Midbrain (tissue), 1 donor: ENCODE measurements at regions not wholly inside any gene's neighbourhood (a gene's known extent, or its start where the extent isn't known, plus 50 kb on each side); places are given as distances from the start of the nearest gene placed in this dataset.

Experiments used
- DNase-seq: peaks from one replicate; lab custom pipeline; 2025; lab: John Stamatoyannopoulos, UW

DNA sequence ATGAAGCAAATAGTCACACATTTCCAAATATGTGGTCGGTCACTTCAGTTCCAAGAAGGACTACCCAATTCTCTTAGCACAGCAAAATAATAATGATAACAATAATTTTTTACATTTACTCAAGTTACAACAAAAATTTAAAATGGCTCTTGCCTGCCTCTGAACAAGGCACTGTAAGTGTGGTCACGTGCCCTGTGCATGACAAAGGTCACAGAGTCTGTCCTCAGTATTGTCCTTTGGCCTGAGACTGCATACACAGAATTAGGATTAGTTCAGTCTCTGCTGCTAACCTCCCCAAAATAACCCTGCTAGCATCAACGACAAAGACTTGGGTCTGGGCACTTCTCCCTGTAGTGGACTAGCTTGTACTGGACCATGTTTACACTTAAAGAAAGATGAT is 297.1 kb upstream of the DUSP10 start:
- DNase-seq = no peak

DNA sequence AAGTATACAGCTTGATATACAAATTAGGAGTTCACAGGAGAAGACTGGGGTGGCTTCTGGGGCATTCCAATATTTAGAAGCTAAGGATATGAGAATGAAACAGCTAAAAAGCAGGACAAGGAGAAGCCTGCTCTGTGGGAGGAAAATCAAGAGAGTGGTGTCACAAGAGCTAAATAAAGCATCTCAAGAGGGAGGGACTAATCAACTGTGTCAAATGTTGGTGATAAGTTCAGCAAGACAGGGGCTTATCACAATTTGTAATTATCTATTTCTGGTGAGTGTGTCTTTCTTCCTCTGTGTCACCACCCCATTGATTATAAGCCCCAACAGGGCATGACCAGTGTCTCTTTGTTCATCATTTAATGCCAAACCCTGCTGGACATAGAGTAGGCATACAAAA is 295.8 kb upstream of the DUSP10 start:
- no peak for DNase-seq

DNA sequence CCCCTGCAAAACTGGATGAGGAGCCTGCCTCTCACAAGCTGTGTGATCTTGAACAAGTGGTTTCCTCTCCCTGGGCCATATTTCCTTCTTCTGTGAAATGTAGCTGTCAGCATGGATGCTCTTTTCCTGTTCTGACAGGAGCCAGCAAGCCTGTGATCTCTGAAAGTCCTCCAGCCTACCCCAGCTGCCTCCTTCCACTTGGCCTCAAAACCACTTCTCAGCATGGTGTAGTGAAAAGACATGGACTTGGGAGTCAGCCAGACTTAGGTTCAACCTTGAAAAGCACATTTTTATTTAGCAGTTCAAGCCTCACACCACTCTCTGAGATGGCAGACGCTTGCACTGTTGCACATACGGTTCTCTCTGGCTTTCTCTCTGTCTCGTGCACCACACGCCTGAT is 292.9 kb upstream of the DUSP10 start:
- no peak for DNase-seq

- DNase-seq = no peak
Observed at GRCh38 chr1:222033450-222033849, 291.6 kb upstream of the DUSP10 start.

DNA sequence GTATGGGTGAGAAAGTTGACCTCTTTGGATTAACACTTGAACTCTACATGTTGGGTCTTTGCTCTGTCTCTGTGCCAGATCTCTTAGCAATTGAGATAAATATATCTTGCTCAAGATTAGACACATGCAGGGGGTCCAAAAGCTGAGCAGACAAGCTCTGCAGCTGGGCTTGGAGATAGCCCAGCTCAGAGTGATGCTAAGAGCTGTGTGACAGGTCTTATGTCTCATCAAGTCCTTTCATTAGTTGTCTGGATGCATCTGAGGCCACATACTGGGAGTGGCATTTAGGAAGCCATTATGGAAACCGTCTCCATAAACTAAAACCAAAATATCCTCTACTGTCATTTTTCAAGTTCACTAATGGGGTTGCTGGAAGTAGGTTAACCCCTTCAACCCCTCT is 289.4 kb upstream of the DUSP10 start:
- no peak for DNase-seq

GRCh38 chr1:222028676-222029075 is 286.8 kb upstream of the DUSP10 start:
- no peak for DNase-seq

DNA sequence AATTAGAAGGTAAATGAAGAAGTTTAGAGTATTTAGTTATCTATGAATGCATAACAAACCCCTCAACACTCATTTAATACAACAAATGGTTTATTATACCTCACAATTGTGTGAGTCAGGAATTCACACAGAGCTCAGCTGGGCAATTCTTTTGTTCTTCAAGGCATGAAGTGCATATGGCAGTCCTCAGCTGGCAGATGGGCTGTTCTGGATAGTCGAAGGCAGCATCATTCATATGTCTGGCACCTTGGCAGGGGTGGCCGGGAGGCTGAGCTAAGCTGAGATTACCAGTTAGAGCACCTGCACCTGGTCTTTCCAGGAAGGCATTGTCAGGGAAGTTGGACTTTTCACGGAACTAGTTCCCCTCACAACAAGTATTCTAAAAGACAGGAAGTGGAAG is 286.2 kb upstream of the DUSP10 start:
- no peak for DNase-seq

DNA sequence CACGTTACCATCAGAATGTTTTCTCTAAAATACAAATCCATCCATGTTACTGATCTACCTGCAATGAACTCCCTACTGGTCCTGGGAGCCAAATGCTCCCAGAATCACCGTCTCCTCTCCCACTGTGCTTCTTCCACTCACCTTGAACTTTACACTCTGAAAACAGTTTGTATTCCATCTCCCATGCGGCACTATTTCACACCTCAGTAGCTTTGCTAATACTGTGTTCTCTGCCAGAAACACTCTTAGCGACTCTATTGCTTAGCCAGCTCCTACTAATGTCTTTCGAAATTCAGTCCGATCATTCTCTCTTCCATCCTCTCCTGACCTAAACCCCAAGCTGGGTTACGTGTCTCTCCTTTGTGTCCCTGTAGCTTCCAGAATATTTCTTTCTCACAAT is 284.4 kb upstream of the DUSP10 start:
- no peak for DNase-seq

DNA sequence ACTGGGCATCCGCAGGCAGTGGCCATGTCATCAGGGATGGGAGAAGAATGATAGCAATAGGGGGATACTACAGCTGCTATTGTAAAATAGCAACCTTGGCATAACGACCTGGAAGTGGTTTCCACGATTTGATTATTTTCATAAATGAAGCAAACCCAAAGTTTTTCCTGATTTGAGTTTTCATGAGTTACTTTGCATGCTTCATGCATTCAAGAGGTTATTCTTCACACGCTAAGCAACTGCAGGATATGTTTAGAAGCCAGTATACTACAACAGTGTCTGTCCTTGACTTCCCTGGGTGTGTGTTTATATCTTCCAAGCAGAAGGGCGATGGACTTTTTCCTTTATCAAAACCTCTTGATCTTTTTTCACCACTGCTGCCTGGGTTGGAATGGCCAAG is 281.1 kb upstream of the DUSP10 start:
- DNase-seq = no peak

DNA sequence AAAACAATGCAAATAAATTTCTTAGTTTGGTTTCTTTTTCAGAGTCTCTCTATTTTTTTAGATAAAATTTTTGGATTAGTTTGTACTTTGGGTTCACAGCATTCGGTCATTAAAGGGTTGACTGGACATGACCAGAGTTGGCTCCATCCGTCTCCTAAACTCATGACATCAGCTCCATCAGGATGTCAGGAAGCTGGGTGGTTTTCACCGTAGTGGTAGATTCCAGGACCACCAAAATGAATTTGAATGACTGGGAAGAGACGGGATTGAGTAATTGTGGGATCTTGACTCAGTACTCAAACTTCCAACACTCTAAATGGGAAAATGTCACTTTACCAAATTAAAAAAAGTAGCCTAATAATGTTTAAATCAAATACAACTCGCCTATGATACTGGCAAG is 279.2 kb upstream of the DUSP10 start:
- DNase-seq = no peak

DNA sequence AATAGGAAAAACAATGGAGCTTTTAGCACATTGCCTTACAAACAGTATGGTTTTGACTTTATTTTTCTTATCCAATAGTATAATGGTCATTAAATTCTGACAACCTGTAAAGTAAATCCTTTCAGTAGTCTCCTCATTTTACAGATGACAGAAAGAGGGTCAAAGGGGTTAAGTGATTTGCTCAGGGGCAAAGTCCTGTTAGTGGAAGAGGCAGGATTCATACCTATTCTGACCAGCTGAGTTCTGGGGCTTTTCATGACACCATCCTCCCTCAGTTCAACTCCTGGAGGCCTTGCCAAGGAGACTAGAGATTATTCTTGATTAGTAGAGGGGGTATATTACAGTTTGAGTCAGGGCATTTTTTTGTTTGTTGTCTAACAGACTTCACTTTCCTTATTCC is 278.7 kb upstream of the DUSP10 start:
- no peak for DNase-seq

- DNase-seq = no peak
Observed at GRCh38 chr1:222019029-222019428, 277.1 kb upstream of the DUSP10 start.

DNA sequence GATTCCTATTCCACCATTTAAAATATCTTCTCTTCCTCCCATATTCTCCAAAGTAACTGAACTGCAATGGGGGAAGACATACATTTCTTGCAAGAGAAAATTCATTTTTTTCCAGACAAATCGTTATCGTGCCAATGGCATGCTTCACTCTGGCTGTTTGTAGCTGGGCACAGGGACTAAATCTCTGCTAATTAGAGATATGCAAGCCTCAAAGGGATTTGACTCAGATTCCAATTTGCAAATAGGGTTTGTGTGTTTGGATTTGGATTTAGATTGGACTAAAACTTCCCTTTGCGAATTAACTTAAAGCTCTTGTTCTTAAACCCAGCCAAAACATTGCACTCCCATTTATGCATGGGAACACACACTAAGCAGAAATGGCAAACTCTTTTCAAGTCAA is 276.2 kb upstream of the DUSP10 start:
- DNase-seq = no peak

DNA sequence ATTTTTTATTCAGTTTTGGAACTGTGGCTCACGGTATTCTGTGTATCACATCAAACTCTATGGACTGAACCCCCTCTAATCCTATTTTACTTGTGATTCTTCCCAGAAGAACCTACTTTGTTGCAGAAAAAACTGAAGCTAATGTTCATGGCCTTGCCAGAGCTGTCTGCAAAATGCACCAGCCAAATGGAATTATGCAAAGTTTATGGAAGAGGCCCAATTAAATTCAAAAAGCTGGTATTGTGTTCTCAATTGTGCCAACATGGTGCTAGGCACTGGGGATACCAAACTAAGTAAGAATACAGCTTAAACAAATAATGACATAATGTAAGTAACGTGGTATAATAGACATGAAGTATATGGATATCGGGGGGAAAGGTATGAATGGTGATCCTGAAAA is 273.8 kb upstream of the DUSP10 start:
- no peak for DNase-seq

DNA sequence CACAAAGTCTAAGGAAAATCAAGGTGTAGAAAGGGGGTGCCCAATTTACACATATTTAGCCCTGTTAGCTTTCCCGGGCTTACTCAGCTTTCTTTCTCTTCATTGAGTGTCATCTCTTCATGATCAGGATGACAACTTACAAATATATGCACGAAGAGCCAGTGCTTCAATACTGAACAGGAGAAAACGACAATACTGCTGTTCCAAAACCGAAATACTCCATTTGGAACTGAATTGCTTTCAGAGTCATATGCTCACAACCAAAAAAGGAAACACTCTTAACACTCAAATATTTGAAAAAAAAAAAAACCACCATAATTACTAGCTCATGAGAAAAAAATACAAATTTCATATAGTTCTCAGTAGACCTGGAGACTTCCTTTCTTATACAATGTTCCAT is 272.1 kb upstream of the DUSP10 start:
- DNase-seq = no peak

DNA sequence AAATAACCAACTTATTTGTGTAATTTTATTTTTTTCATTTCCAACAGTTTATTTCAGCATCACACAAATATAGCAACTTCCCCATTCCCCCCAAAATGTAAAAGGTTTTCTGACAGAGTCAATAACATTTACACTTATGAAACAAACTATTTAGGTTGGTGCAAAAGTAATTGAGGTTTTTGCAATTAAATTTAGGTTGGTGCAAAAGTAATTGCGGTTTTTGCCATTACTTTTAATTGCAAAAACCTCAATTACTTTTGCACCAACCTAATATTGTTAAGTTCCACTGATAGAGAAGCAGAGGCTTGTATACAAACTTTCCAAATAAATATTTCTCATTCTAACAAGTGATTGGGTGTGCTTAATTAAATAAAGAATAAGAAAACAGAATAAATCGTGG is 270.9 kb upstream of the DUSP10 start:
- no peak for DNase-seq

DNA sequence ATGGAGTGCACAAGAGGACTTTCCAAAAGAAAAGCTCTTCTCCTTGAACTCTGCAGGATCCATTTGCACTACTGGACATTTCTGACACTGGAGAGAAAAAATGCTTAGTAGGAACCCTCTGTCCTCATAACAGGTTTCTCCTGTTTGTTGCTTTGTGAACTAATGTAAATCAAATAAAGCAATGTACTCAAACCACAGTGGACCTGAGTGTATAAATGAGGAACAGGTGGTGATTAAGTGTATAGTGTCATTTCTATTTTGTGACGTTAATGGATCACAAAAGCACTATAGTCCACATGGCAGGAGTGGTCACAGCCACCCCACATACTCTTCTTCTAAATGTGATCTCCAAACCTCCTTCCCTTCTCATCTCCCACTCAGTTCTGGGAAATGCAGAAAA is 268.4 kb upstream of the DUSP10 start:
- no peak for DNase-seq

DNA sequence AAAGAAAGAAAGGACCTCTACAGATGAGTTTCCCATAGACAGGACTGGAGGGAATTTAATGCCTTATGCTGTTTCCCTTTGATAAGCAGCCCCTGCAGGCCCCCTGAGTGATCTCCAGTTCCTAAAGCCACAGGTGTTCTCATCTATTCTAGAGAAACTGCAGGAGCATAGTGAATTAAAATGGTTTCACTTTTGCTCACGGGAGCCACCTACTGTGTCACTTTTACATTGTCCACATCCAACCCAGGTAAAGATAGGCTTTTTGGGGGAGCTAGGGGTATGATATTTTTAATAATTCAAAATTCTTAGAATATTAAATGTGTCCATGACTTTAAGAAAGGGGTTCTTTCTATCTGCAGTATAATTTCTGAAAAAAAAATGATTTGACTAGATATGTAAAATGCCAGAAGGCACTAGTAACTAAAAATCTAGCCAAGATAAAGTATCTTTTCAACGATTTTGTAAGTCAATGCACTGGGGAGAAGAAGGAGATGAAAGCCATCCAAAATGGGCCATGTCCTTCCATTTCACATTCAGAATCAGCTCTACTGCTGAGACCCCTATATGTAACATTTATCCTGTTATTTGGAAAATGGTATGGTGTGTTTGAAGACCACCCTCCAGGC is 267.3 kb upstream of the DUSP10 start:
- DNase-seq = no peak

GRCh38 chr1:222006715-222007114 is 264.8 kb upstream of the DUSP10 start:
- DNase-seq = no peak

DNA sequence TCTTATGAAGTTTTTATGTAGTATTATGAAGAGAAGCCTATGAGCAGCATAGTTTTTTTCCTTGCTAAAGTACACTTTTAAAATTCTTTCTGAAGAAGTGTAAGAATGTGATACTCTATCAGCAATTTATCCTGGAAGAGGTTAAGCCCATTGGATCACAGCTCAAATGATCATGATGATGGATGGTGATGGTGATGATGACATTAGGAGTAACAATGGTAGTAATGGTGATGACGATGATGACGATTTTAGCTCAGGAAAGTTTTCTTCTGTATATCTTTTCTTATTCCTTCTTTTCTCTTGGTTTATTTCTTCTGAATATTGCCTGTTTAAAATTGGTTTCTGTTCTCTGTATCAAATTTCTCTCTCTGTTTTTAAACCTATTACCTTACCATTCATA is 262.9 kb upstream of the DUSP10 start:
- DNase-seq = no peak

GRCh38 chr1:222004034-222004433 is 262.1 kb upstream of the DUSP10 start:
- no peak for DNase-seq

GRCh38 chr1:222002503-222002902 is 260.6 kb upstream of the DUSP10 start:
- no peak for DNase-seq

DNA sequence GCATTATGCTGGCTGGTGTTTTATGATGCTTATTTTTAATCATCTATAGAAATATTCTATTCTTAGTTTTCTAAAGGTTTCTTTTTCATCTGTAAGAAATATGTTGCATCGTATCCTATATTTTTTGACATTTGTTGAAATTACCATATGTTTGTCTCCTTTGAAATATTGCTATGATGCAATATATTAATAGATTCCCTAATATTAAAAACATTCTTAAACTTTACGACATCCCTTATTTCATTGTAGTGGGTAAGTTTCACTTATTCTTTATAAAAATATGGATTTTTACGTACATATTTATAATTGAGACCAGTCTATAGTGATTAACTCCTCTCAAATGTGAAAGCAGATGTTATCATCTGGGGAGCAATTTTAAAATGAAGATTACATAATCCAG is 258.2 kb upstream of the DUSP10 start:
- DNase-seq = no peak

DNA sequence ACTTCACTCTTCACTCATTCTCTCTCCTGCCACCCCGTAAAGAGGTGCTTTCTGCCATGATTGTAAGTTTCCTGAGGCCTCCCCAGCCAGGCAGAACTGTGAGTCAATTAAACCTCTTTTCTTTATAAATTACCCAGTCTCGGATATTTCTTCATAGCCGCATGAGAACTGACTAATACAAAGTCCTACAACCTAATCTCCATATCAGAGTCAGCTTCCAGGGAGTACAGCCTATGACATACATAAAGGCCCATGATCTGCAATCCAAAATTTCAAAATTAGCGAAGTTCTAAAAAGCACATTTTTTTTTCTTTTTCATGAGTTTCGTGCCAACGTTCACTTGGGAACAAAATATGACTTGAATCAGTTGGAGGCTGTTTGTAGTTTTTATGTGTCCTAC is 256.9 kb upstream of the DUSP10 start:
- no peak for DNase-seq

DNA sequence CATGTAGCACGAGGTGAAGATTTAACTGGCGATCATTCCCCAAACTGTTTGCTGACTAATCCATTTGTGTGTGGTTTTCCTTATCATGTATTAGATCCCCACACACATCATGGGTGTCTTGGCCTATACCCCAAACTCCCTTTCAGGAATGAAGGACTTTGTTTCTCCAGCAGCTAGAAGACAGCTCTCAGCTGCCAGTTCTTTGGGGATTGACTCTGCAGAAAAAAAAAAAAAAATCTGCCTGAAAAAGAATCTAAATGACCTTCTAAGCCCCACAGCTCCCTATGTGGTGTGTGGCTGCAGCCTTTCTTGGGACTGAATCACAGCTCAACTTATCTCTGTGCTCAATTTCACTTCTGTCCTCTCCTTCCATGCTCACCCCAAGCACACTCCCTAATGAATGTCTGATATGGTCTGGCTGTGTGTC is 256.3 kb upstream of the DUSP10 start:
- no peak for DNase-seq
